PC-3 (cell line): ENCODE measurements at regions not wholly inside any gene's neighbourhood (a gene's known extent, or its start where the extent isn't known, plus 50 kb on each side); places are given as distances from the start of the nearest gene placed in this dataset.
A peak's percentile ranks its signal among the peaks of the same experiment; 100 is the strongest.

Experiments used
- ATAC-seq: fragments of 200-7000 bp; cut with Tn5 transposase; 2 replicates; pipeline ENCODE4 v1.9.1; 2020; ENCODE audit warnings: mild to moderate bottlenecking, moderate library complexity
- BruUV-seq: library from RNA; stranded (reverse); fragments of 400-500 nt; replicated peaks from 2 replicates; lab custom pipeline; 2021; lab: Mats Ljungman, UMichigan
- CTCF ChIA-PET: fragments of 300-600 bp; sonication (Branson Sonifier 250); formaldehyde crosslinking; loops from one replicate; lab custom pipeline; 2022; ENCODE audit warnings: antibody characterized with exemption; lab: Charles Lee
- POLR2A ChIA-PET: fragments of 300-600 bp; sonication (Branson Sonifier 250); formaldehyde crosslinking; loops from one replicate; lab custom pipeline; 2022; ENCODE audit warnings: antibody characterized with exemption; ENCODE audit not compliant: unreplicated experiment; lab: Charles Lee
- DNase-seq: peaks from one replicate; pipeline ENCODE4 v3.0.0-alpha.2; 2015
- H2AFZ ChIP-seq: fragments of 300-600 bp; sonication (generic); 2 replicates; pipeline ENCODE4 v1.6.0; 2016; ENCODE audit warnings: antibody characterized with exemption, low read length
- H3F3A ChIP-seq: fragments of 300-600 bp; sonication (generic); one replicate; pipeline ENCODE4 v1.6.0; 2017; ENCODE audit warnings: antibody characterized with exemption, low read length, control low read depth, mild to moderate bottlenecking; ENCODE audit not compliant: unreplicated experiment
- H3K27ac ChIP-seq: fragments of 300-600 bp; sonication (generic); 2 replicates; pipeline ENCODE4 v1.5.1; 2016; ENCODE audit warnings: mild to moderate bottlenecking, low read length
- H3K27me3 ChIP-seq: fragments of 300-600 bp; sonication (generic); 2 replicates; pipeline ENCODE4 v1.6.1; 2016; ENCODE audit warnings: low read length, mixed read lengths
- H3K36me3 ChIP-seq: fragments of 300-600 bp; sonication (generic); 2 replicates; pipeline ENCODE4 v1.6.1; 2016; ENCODE audit warnings: low read depth, mixed run types, low read length, mixed read lengths
- H3K4me1 ChIP-seq: fragments of 300-600 bp; sonication (generic); 2 replicates; pipeline ENCODE4 v1.5.1; 2016; ENCODE audit warnings: low read length; ENCODE audit not compliant: insufficient read depth
- H3K4me2 ChIP-seq: fragments of 300-600 bp; sonication (generic); 2 replicates; pipeline ENCODE4 v1.6.0; 2016; ENCODE audit warnings: low read length
- H3K4me3 ChIP-seq: fragments of 300-600 bp; sonication (generic); 2 replicates; pipeline ENCODE4 v1.5.1; 2016; ENCODE audit warnings: mild to moderate bottlenecking, low read length, mixed read lengths
- H3K79me2 ChIP-seq: fragments of 300-600 bp; sonication (generic); 2 replicates; pipeline ENCODE4 v1.6.1; 2017; ENCODE audit warnings: low read length, mixed read lengths
- H3K9ac ChIP-seq: fragments of 300-600 bp; sonication (generic); 2 replicates; pipeline ENCODE4 v1.6.0; 2016; ENCODE audit warnings: mild to moderate bottlenecking, low read length
- H3K9me2 ChIP-seq: fragments of 300-600 bp; sonication (generic); replicated peaks from 2 replicates; pipeline ENCODE4 v1.6.1; 2016; ENCODE audit warnings: mixed run types, low read length, mixed read lengths
- H3K9me3 ChIP-seq: fragments of 300-600 bp; sonication (generic); 2 replicates; pipeline ENCODE4 v1.6.1; 2016; ENCODE audit warnings: low read length, mixed read lengths
- H4K20me1 ChIP-seq: fragments of 300-600 bp; sonication (generic); 2 replicates; pipeline ENCODE4 v1.6.1; 2016; ENCODE audit warnings: low read length, mixed read lengths
- EZH2 ChIP-seq: fragments of 300-600 bp; sonication (generic); IDR thresholded peaks from one replicate; pipeline ENCODE4 v1.6.1; 2017; ENCODE audit warnings: antibody characterized with exemption, mild to moderate bottlenecking, low read length; ENCODE audit not compliant: unreplicated experiment
- EZH2phosphoT487 ChIP-seq: fragments of 300-600 bp; sonication (generic); IDR thresholded peaks from 2 replicates; pipeline ENCODE4 v1.6.1; 2018; ENCODE audit warnings: mild to moderate bottlenecking, antibody characterized with exemption, low read length, borderline replicate concordance
- intact Hi-C: fragments of 100-400 bp; cut with micrococcal nuclease; formaldehyde crosslinking; loops from 2 replicates; pipeline ENCODE4 v1.9.0; 2023
- TF ChIP-seq, protein P1 (sequence below): fragments of 300-600 bp; sonication (generic); conservative IDR thresholded peaks from 2 replicates; pipeline ENCODE4 v1.5.1; 2017; ENCODE audit warnings: antibody characterized with exemption, low read depth, mild to moderate bottlenecking, low read length

DNA sequence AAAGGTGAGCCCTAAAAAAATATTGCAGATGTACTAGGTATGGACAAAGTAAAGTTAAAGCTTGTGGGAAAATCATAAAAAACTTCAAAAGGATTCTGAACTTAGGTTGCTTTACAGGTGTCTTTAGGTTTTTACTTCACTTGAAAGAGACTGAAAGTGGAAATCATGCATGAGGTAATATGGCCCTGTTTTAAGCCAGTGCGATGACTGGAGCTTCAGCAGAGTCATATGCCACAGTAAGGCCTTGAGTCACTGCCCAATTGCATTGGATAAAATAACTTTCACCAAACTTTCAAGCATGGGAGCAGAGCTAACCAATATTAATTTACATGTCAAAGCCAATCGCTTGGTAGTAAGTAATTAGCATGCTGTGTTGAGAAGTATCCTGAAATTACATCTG, 63.9 kb upstream of the TMEM260 start:
- POLR2A ChIA-PET = interaction anchor here (0.6 kb wide), 1 partner anchor 1387 kb away, joined by 5 read pairs; no protein-coding TSS in a partner anchor
- Histone ChIP-seq H2AFZ (no peak overlapping the region), H4K20me1 (no peaks in the 10 kb centered on the region), H3K4me2 (no peak overlapping the region), H3K4me3 (no peak overlapping the region), H3K79me2 (no peaks in the 10 kb centered on the region), H3K9me2 (no peaks in the 10 kb centered on the region), H3K36me3 (no peaks in the 10 kb centered on the region), H3K4me1 (no peaks in the 10 kb centered on the region), H3K9me3 (no peaks in the 10 kb centered on the region), H3K27ac (no peak overlapping the region), H3K27me3 (peaks cover 97% of the 10 kb centered on the region), H3F3A (no peaks in the 10 kb centered on the region), H3K9ac (no peak overlapping the region)
- CTCF ChIA-PET = no interaction called here
- intact Hi-C loops = no loop called here
- BruUV-seq = no TSS peak
- TF ChIP-seq EZH2phosphoT487 = no peak
- TF ChIP-seq EZH2 = no peak
- TF ChIP-seq, protein P1, sequence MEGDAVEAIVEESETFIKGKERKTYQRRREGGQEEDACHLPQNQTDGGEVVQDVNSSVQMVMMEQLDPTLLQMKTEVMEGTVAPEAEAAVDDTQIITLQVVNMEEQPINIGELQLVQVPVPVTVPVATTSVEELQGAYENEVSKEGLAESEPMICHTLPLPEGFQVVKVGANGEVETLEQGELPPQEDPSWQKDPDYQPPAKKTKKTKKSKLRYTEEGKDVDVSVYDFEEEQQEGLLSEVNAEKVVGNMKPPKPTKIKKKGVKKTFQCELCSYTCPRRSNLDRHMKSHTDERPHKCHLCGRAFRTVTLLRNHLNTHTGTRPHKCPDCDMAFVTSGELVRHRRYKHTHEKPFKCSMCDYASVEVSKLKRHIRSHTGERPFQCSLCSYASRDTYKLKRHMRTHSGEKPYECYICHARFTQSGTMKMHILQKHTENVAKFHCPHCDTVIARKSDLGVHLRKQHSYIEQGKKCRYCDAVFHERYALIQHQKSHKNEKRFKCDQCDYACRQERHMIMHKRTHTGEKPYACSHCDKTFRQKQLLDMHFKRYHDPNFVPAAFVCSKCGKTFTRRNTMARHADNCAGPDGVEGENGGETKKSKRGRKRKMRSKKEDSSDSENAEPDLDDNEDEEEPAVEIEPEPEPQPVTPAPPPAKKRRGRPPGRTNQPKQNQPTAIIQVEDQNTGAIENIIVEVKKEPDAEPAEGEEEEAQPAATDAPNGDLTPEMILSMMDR = no peak
- no peak for ATAC-seq
- no peak for DNase-seq

DNA sequence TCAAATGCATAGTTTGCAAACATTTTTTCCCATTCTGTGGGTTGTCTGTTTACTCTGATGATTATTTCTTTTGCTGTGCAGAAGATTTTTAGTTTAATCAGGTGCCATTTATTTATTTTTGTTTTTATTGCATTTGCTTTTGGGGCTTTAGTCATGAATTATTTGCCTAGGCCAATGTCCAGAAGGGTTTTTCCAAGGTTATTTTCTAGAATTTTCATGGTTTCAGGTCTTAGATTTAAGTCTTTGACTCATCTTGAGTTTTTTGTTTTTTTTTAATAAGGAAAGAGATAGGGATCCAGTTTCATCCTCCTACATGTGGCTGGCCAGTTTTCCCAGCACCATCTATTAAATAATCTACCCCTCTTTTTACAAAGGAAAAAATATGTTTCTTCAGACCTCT, 57.2 kb upstream of the TMEM260 start:
- peak; percentile 70 for ATAC-seq
- Histone ChIP-seq H3K4me3 (no peak overlapping the region), H4K20me1 (no peaks in the 10 kb centered on the region), H3F3A (no peaks in the 10 kb centered on the region), H3K4me1 (peaks cover 3% of the 10 kb centered on the region; the same call in 1 of the 2 replicates), H3K36me3 (no peaks in the 10 kb centered on the region), H3K27me3 (peaks cover 84% of the 10 kb centered on the region), H2AFZ (no peak overlapping the region), H3K4me2 (no peak overlapping the region), H3K27ac (no peak overlapping the region), H3K9me3 (no peaks in the 10 kb centered on the region), H3K9ac (no peak overlapping the region), H3K79me2 (no peaks in the 10 kb centered on the region), H3K9me2 (no peaks in the 10 kb centered on the region)
- peak; percentile 54 for DNase-seq
- ChIA-PET POLR2A (no interaction called here), CTCF (no interaction called here)
- BruUV-seq = no TSS peak
- TF ChIP-seq EZH2phosphoT487 (no peak), EZH2 (no peak)
- TF ChIP-seq, protein P1 = no peak
- intact Hi-C loops = no loop called here

DNA sequence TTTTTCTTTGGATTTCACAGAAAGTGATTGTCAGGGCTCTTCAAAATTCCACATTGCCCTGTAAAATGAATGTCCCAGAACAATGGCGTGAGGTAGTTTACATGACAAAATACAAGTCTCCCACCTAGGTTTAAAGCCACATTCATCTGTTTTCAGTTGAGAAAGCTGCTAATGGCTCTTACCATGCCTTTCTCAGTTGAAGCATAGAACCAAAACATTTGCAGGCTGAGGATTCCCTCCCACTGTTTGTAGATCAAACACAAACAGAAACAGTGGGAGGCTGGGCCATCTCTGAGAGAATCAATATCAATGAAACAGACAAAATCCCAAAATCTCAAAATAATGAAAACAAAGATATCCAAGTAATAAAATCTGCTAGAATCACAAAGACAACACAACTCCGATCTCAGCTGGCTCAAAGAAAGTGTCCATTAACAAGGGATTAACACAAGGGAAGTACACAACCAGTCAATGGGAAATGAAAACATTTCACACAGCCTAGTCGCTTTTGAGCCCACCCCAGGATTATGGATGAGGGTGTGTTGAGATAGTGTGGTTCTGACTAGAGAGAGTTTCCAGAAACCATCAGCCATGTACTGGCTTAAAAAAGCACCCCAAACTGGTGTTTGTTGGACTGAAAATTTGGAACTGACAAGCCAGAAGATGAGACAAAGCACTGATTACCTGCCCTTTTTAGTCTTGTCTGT, 54.5 kb upstream of the TMEM260 start:
- CTCF ChIA-PET = no interaction called here
- POLR2A ChIA-PET = no interaction called here
- intact Hi-C loops = no loop called here
- TF ChIP-seq EZH2phosphoT487 = no peak
- TF ChIP-seq, protein P1 = no peak
- no peak for TF ChIP-seq EZH2
- Histone ChIP-seq H3K4me2 (no peak overlapping the region), H3F3A (no peaks in the 10 kb centered on the region), H4K20me1 (no peaks in the 10 kb centered on the region), H3K9me2 (no peaks in the 10 kb centered on the region), H3K79me2 (no peaks in the 10 kb centered on the region), H3K27ac (no peak overlapping the region), H3K27me3 (peaks cover 81% of the 10 kb centered on the region), H2AFZ (no peak overlapping the region), H3K9me3 (no peaks in the 10 kb centered on the region), H3K4me1 (peaks cover 3% of the 10 kb centered on the region; the same call in 1 of the 2 replicates), H3K4me3 (no peak overlapping the region), H3K36me3 (no peaks in the 10 kb centered on the region), H3K9ac (no peak overlapping the region)
- no peak for DNase-seq
- BruUV-seq = no TSS peak
- no peak for ATAC-seq
